MM.1S (cell line): ENCODE measurements at regions not wholly inside any gene's neighbourhood (a gene's known extent, or its start where the extent isn't known, plus 50 kb on each side); places are given as distances from the start of the nearest gene placed in this dataset.
"Not testable (repeated sequence)": the region's sequence is repeated elsewhere in the genome, so short reads cannot be mapped to it uniquely, and the experiment has no call there.

Experiments
- DNase-seq: peaks from one replicate; pipeline ENCODE4 v3.0.0-alpha.2; 2015
- H2AFZ ChIP-seq: fragments of 300-600 bp; sonication (generic); 2 replicates; pipeline ENCODE4 v1.6.0; 2016; ENCODE audit warnings: antibody characterized with exemption, low read length
- H3F3A ChIP-seq: fragments of 300-600 bp; sonication (generic); 2 replicates; pipeline ENCODE4 v1.6.1; 2016; ENCODE audit warnings: mild to moderate bottlenecking, antibody characterized with exemption, low read length, moderate library complexity, mixed read lengths; ENCODE audit not compliant: insufficient read depth
- H3K27ac ChIP-seq: fragments of 300-600 bp; sonication (generic); 2 replicates; pipeline ENCODE4 v1.5.1; 2016; ENCODE audit warnings: mild to moderate bottlenecking, low read length
- H3K27me3 ChIP-seq: fragments of 300-600 bp; sonication (generic); replicated peaks from 2 replicates; pipeline ENCODE4 v1.6.0; 2016; ENCODE audit warnings: low read length; ENCODE audit not compliant: insufficient read depth
- H3K36me3 ChIP-seq: fragments of 300-600 bp; sonication (generic); replicated peaks from 2 replicates; pipeline ENCODE4 v1.6.1; 2016; ENCODE audit warnings: mild to moderate bottlenecking, low read length, mixed read lengths; ENCODE audit not compliant: insufficient read depth
- H3K4me1 ChIP-seq: fragments of 300-600 bp; sonication (generic); 2 replicates; pipeline ENCODE4 v1.6.1; 2016; ENCODE audit warnings: low read length, mixed read lengths
- H3K4me2 ChIP-seq: fragments of 300-600 bp; sonication (generic); 2 replicates; pipeline ENCODE4 v1.6.0; 2016; ENCODE audit warnings: low read depth, low read length
- H3K4me3 ChIP-seq: fragments of 300-600 bp; sonication (generic); 2 replicates; pipeline ENCODE4 v1.5.1; 2016; ENCODE audit warnings: low read length, mixed read lengths
- H3K79me2 ChIP-seq: fragments of 300-600 bp; sonication (generic); 2 replicates; pipeline ENCODE4 v1.6.1; 2016; ENCODE audit warnings: mixed run types, low read length, mixed read lengths
- H3K9ac ChIP-seq: fragments of 300-600 bp; sonication (generic); 2 replicates; pipeline ENCODE4 v1.6.1; 2016; ENCODE audit warnings: low read length, mixed read lengths
- H3K9me2 ChIP-seq: fragments of 300-600 bp; sonication (generic); replicated peaks from 2 replicates; pipeline ENCODE4 v1.6.1; 2016; ENCODE audit warnings: mild to moderate bottlenecking, low read length, mixed read lengths; ENCODE audit not compliant: insufficient read depth
- H3K9me3 ChIP-seq: fragments of 300-600 bp; sonication (generic); replicated peaks from 2 replicates; pipeline ENCODE4 v1.6.1; 2016; ENCODE audit warnings: mild to moderate bottlenecking, low read length, mixed read lengths; ENCODE audit not compliant: insufficient read depth
- H4K20me1 ChIP-seq: fragments of 300-600 bp; sonication (generic); 2 replicates; pipeline ENCODE4 v1.6.1; 2016; ENCODE audit warnings: mild to moderate bottlenecking, low read length, moderate library complexity, mixed read lengths; ENCODE audit not compliant: insufficient read depth
- CTCF ChIP-seq: fragments of 300-600 bp; sonication (generic); IDR thresholded peaks from 2 replicates; pipeline ENCODE4 v1.5.1; 2016; ENCODE audit warnings: antibody characterized with exemption, low read length, mixed read lengths
- EZH2 ChIP-seq: fragments of 300-600 bp; sonication (generic); optimal IDR thresholded peaks from 2 replicates; pipeline ENCODE3; 2017; ENCODE audit warnings: low read depth, mild to moderate bottlenecking, antibody characterized with exemption, low read length, mixed read lengths
- EZH2phosphoT487 ChIP-seq: fragments of 300-600 bp; sonication (generic); IDR thresholded peaks from 2 replicates; pipeline ENCODE4 v1.6.1; 2018; ENCODE audit warnings: antibody characterized with exemption, low read length

- H3K27ac ChIP-seq: no peak overlapping the region
- H3K27me3 ChIP-seq: no peaks in the 10 kb centered on the region
- no peak overlapping the region for H2AFZ ChIP-seq
- no peaks in the 10 kb centered on the region for H3F3A ChIP-seq
- no peaks in the 10 kb centered on the region for H4K20me1 ChIP-seq
- H3K4me1 ChIP-seq: no peaks in the 10 kb centered on the region
- H3K36me3 ChIP-seq: no peaks in the 10 kb centered on the region
- H3K9me2 ChIP-seq: no peaks in the 10 kb centered on the region
- no peak overlapping the region for H3K9ac ChIP-seq
- no peak for DNase-seq
- H3K4me3 ChIP-seq: no peak overlapping the region
- H3K79me2 ChIP-seq: no peaks in the 10 kb centered on the region
- H3K4me2 ChIP-seq: no peak overlapping the region
- H3K9me3 ChIP-seq: no peaks in the 10 kb centered on the region
- no peak for TF ChIP-seq EZH2
Observed at GRCh38 chr5:165410476-165410875, 1905.1 kb downstream of the MAT2B start.

GRCh38 chr5:165411532-165411931 is 1906.1 kb downstream of the MAT2B start:
- H3K9me3 ChIP-seq, H3K4me1 ChIP-seq, H2AFZ ChIP-seq, H3K4me3 ChIP-seq, DNase-seq, H3F3A ChIP-seq, H3K79me2 ChIP-seq, H3K4me2 ChIP-seq, H3K9ac ChIP-seq, H3K36me3 ChIP-seq, H3K9me2 ChIP-seq, H3K27ac ChIP-seq, H3K27me3 ChIP-seq, H4K20me1 ChIP-seq: not testable (repeated sequence)

- no peak overlapping the region for H3K9ac ChIP-seq
- H3K36me3 ChIP-seq: no peaks in the 10 kb centered on the region
- TF ChIP-seq CTCF (no peak), EZH2phosphoT487 (no peak), EZH2 (no peak)
- no peaks in the 10 kb centered on the region for H3K27me3 ChIP-seq
- no peak overlapping the region for H3K4me3 ChIP-seq
- H3K4me2 ChIP-seq: no peak overlapping the region
- DNase-seq: no peak
- H2AFZ ChIP-seq: no peak overlapping the region
- H3K79me2 ChIP-seq: no peaks in the 10 kb centered on the region
- no peaks in the 10 kb centered on the region for H3K9me2 ChIP-seq
- no peaks in the 10 kb centered on the region for H4K20me1 ChIP-seq
- H3F3A ChIP-seq: no peaks in the 10 kb centered on the region
- H3K9me3 ChIP-seq: no peaks in the 10 kb centered on the region
- H3K4me1 ChIP-seq: no peaks in the 10 kb centered on the region
- no peak overlapping the region for H3K27ac ChIP-seq
Observed at GRCh38 chr5:165420493-165420892, 1915.1 kb downstream of the MAT2B start.

GRCh38 chr5:165423697-165424299 is 1918.4 kb downstream of the MAT2B start:
- no peak overlapping the region for H3K4me3 ChIP-seq
- no peak overlapping the region for H3K4me2 ChIP-seq
- H2AFZ ChIP-seq: no peak overlapping the region
- H3K9me3 ChIP-seq: no peaks in the 10 kb centered on the region
- no peaks in the 10 kb centered on the region for H3K9me2 ChIP-seq
- no peak overlapping the region for H3K27ac ChIP-seq
- H3F3A ChIP-seq: no peaks in the 10 kb centered on the region
- no peaks in the 10 kb centered on the region for H3K36me3 ChIP-seq
- H3K79me2 ChIP-seq: no peaks in the 10 kb centered on the region
- H3K9ac ChIP-seq: no peak overlapping the region
- no peak for DNase-seq
- H3K27me3 ChIP-seq: no peaks in the 10 kb centered on the region
- no peaks in the 10 kb centered on the region for H3K4me1 ChIP-seq
- H4K20me1 ChIP-seq: no peaks in the 10 kb centered on the region
- TF ChIP-seq EZH2 (no peak), CTCF (no peak), EZH2phosphoT487 (no peak)
